Activated CD4-positive, alpha-beta T cell treated with anti-CD3 and anti-CD28 coated beads for 1 hour (primary cell): ENCODE measurements at regions not wholly inside any gene's neighbourhood (a gene's known extent, or its start where the extent isn't known, plus 50 kb on each side); places are given as distances from the start of the nearest gene placed in this dataset.

Source experiments
- DNase-seq: peaks from one replicate; pipeline ENCODE4 v3.0.0-alpha.2; 2020

DNA sequence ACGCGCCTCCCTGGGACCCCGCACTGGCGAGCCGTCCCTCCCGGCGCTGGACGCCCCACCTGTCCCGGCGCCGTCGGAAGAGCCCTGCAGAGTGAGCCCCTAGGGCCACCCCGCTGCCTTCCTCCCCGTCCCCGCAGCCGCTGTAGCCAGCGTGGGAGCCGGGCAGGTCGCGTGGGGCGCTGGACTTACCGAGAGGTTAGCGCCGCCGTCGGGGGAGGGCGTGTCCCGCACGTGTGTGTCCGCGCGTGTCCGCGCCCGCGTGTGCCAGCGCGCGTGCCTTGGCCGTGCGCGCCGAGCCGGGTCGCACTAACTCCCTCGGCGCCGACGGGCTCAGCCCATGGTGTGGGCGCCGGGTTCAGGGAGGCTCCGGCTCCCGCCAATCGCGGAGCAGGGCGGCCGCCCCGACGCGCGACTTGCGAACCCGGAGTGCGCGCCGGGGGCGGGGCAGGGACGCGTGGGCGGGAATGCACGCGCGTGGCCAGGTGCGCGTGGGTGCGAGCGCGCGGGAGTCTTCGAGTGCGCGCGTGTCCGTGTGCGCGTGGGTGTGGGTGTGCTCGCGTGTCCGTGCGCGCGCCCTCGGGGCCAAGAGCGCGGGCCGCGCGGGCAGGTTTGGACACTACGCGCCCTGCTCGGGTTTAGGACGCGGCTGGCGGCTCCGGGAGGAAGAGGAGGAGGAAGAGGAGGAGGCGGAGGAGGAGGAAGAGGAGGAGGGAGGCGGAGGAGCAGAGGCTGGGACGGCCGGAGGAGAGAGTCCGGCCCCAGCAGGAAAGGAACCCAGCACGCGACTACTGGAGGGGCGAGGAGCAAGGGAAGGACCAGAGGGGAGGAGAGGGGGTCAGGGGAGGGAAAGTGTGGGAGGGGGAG lies 145.2 kb upstream of the ETS2 start:
- DNase-seq: no peak

DNA sequence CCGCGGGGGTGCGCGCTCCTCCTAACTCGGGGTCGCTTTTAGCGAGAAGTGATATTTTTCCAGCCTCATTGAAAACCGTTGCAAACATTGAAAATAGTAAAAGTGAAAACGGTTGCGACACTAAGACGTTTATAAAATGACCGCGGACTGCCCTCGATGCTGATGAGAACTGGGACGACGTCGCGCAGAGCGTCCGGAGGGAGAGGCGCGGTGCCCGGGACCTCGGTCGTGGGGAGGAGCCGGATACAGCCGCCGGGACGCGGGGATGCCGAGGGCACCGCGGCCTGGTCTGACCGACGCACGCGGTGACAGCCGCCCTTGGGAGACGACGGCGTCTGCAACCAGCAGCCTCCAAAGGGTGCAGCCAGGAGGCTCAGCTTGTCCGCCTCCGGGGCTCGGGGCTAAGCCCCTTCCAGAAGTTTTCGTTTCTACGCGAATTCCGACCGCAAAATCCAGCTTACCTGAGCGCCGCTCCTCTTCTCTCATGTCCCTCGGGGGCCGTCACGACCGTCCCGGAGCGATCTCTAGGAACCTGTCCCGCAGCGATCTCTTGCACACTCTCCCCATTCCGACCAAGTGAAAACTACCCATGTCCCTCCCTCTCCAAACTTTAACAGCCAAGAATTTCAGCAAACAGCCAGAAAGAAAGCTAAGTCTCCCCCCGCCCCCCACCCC lies 144.4 kb upstream of the ETS2 start:
- DNase-seq: no peak

DNA sequence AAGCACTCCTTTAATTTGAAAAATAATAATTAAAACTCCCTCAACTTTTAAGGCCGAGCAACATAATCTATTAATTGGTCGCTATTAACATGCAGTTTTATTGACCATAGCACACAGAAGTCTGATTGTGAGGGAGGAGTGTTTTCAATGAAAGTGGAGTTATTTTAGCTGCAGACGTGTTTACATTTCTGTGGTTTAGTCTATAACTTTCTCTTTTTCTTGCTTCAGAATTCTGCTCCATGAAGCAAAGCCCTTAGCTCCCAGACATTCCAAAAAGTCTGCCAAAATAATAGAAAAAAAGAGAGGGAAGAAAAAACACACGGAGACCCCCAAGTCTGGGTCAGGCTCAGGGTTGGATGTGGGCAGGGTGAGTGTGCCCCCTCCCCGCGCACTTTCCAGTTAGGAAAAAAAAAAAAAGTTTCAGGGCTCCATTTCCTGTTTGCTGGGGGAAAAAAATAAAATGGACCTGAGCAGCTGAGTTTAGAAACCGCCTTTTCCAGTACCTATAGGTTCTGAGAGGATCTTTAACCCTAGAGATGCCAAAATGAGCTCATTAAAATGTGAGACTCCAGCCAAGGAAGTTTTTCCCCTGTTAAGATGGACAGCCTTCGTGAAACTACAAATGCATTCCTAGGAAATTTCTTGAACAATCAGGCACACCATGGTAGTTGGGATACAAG lies 143.7 kb upstream of the ETS2 start:
- no peak for DNase-seq

DNA sequence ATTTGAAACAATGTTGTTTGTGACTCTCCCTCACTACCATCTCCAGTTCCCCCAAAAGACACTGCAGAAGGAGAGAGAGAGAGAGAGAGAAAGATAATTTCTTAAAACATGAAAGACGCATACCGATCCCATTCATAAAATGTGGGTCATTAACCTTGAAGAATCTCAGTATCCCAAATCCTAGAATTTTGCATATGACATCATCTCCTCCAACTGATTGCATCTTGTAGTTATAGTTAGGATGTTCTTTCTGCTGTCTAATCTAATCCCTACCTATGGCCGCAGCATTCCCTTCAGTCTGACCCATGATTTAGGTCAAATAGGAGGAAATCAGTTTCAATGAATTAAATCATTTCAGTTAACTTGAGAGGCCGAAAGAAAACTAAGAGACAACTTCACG lies 142.4 kb upstream of the ETS2 start:
- DNase-seq: no peak

DNA sequence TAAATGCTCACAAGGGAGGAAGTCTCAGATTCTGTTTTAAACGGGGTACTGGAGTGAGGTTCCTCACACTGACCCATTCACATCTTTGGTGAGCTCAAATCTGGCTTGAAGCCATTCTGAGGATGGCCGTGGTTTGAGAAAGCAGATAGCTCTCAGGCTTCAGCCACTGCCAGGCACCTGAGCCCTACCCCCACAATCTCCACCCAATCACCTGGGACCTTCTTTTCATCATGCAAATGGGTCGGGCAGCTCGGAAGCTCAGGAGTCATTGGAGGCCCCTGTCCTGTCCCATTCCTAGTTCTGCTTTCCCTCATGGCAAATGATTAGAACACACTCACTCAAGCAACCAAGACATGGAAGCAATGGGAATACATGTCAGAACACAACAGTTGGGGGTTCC lies 141.4 kb upstream of the ETS2 start:
- DNase-seq: no peak

DNA sequence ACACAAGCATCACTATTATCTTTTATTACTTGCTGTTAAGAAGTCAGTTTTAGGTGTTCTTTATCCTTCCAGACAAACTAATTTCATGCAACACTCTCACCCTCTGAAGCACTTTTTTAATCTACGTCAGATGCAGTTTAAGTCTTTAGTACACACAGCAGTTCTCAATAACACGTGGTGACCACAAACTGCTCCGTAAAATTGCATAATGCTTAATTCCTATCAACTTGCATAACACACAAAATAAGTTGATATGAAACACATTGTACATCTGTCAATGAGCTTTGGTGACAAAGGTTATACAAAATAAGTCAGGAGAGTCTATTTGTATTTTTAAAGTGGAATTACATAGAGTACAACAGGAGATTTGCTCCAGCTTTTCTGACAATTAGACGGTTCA lies 140.9 kb upstream of the ETS2 start:
- no peak for DNase-seq

DNA sequence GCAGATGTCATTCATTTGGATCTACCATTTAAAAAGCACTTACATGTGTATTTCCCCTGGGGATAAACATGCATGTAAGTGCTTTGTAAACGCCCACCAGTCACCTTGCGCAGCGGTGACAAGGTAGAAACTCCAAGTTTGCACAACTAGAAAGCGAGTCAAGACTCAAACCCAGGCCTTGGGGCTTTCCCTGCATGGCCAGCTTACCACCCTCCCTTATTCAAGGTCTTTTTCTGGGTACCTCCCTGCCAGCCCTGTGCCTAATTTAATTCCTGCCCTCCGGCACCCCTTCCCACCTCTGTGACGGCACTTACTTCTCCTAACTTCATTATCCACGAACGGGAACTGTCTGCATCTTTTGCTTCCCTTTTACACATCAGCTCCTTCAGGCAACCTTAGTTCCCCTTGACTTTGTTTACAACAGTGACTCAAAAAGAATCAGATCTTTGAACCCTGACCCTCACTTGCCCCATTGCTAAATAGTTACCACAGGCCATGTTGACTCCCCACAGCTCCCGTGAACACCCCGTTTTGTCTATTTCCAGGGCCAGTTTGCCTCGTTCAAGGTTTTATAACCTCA lies 138.3 kb upstream of the ETS2 start:
- DNase-seq: no peak

DNA sequence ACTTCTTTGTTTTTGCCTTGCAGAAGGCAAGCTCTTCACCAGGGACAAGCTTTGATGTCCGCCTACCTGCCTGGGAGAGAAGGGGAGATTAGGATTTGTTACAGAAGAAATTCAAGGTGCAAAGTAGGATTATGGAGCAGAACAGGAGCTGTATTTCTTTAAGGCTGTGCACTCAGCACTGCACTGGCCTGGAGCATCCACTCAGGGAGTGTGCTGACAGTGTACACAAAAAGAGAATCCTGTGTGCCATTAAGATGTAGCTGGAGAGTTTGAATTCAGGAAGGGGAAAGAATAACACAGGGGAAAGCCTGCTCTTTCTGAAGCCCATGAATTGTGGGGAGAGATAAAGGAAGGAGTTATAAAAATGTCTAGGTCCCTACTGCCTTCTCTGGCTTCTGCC lies 137.7 kb upstream of the ETS2 start:
- no peak for DNase-seq

DNA sequence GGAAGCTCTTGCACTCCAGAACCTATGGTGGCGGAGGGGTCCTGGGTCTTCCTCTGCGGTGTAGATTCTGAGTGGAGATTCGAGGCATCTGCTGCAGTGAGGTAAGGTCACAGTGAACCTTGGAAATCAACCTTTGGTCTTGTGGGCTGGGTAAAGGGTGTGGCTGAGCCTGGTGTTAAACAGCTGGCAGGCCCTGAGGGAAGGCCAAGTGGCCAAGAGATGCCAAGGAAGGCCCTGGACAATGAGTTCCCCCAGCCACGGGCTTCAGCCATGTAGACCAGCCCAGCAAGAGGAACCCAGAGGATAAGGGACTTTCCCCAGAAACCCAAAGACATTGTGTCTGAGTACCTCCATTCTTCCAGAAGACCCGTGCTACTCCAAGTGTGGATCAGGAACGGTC lies 137.2 kb upstream of the ETS2 start:
- DNase-seq: no peak

DNA sequence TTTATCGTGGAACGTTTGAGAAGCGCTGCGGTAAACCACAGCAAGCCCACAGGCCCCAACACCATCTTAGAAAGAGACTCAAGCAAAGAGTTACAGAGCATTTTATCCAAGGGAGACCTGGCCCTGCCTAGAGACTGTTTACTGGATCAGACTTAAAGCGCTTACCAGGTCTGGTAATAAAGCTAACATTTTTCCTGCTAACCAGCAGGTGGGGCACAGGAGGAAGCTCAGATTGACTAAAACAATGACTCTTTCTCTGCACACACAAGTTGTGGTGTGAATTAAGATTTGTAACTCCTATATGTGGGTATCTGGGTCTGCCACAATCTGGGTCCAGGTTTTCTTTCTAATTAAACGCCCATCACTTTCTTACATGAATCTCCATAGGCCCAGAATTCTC lies 136.5 kb upstream of the ETS2 start:
- DNase-seq: no peak

DNA sequence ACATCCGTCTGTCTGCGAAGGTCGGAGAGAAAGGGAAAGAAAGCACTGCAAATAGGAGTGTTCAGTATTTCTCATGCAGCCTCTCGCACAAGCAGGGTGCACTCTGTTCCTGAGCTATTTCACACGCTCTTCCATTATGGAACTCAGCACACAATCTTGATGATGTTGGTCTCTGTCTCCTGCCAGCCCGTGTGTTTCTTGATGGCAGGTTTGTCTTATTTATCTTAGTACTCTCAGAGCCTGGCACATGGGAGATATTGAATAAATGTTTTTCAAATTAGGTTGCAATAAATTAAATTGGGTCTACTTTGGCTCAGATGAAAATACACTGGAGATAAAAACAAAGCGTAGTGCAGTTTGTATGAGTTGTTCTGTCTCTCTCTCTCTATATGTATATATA lies 134.9 kb upstream of the ETS2 start:
- no peak for DNase-seq

DNA sequence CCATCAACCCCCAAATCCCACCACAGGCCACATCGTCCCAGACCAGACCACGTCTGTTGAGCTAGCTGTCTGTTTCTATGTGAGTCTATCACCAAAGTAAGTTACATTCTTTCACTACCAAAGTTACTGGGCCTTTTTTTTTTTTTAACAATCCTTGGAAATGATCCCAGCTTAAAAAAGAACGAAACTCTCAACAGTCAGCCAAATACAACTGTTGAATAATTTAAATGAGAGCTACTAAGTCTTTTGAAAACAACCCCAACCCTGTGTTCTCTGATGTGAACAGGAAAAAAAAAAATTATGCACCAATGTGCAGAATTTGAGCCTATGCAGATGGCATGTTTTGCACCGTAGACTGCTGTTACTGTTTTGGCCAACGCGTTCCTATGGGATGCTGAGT lies 134.0 kb upstream of the ETS2 start:
- no peak for DNase-seq

DNA sequence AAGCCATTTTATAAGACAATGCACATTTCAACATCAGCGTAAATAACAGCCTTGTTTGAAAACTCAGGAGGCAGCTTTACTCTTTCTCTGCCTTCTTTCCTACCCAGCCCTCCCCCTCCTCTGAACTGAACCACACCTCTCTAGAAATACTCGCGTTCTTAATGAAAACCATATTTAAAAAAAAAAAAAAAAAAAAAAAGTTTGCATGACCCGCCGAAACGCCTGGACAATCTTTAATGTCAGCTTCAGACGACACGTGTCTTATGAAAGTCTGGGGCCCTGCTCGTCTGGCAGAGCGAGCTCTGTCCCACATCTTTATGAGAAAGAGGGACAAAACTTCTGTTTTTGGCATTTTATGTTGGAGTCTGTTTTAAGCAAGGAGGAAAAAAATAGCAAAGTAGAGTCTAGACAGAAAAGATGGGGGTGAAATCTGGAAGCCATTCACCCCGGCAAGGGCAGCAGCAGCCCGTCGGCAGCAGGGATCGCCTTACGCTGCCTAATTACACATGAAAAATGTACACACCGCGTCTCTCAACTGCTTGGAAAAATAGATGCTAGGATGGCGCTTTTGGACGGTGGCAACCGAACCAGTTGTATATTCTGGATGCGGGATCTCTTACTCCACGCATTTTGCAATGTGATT lies 130.4 kb upstream of the ETS2 start:
- no peak for DNase-seq

DNA sequence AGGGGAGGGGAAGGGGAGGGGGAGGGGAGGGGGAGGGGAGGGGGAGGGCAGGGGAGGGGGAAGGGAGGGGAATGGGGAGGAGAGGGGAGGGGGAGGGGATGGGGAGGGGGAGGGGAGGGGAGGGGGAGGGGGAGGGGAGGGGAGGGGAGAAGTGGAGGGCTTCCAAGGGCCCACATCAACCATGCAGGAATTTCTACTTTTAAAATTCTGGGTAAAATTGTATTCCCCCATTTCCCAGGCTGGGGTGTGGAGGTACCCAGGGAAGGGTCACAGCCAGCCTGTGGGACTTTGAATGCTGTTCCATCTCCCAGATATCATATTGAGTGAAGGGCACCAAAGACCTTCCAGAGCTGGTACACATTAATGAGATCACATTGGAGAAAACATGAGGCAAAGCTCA lies 126.9 kb upstream of the ETS2 start:
- DNase-seq: no peak

DNA sequence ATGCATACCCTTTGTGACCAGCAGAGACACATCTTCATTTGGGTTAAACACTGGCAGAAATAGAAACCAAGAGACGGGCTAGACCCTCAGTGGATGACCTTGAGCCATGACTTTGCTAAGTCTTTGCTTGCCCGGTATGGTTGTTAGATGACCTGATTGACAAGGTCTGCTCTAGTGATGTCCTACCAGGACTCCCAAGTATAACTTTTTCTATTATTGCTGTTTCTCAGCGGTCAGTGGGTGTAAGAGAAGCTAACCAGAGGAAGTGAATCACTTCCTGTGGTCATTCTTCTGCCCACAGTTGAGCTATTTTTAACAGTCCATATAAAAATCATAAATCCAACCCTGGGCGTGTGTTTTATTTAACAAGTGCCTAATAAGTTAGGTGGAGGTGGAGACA lies 126.2 kb upstream of the ETS2 start:
- DNase-seq: no peak

DNA sequence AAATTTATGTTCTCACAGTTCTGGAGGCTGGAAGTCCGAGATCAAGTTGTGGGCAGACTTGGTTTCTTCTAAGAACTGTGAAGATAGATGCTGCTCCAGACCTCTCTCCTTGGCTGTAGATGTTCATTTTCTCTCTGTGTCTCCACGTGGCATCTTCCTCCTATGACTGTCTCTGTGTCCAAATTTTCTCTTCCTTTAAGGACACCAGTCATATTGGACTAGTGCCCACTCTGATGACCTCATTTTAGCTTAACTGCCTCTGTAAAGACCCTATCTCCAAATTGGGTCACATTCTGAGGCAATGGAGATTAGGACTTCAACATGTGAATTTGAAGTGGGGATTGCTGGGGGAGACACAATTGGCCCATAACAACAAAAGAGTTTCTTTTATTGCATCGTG lies 125.3 kb upstream of the ETS2 start:
- no peak for DNase-seq

DNA sequence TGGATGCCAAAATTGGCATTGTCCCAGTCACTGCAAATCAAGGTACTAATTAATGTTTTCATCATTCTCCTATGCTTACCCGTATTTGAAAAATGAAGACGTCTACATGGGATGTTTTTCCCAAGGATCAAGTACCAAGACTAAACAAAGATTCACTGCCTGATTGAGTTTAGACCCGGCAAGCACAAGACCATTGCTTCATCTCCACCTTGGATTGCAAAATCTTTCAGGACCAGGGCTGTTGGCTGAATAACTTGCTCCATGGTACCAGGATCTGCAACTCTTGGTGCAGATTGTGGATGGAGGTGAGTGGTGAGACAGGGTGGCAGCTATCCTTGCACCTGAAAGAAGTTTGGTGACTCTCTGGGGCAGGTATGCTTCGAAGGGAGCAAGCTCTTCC lies 122.5 kb upstream of the ETS2 start:
- DNase-seq: no peak

DNA sequence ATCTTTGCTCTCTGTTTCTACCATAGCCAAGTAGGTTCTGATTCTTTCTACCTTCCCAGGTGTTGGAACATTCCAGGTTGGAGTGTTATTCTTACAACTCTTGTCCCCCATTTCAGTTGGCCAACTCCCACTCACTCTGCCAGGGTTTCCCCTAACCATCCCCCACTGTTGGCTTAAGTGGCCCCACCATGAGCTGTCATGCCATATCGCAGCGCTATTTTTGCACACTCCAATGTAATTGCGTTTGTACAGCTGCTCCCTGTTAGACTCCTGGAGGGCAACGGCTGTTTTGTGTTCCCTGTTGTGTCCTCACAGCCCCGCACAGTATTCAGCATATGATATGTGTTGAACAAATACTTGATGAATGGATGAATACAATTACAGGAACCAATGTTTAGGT lies 117.7 kb upstream of the ETS2 start:
- no peak for DNase-seq

DNA sequence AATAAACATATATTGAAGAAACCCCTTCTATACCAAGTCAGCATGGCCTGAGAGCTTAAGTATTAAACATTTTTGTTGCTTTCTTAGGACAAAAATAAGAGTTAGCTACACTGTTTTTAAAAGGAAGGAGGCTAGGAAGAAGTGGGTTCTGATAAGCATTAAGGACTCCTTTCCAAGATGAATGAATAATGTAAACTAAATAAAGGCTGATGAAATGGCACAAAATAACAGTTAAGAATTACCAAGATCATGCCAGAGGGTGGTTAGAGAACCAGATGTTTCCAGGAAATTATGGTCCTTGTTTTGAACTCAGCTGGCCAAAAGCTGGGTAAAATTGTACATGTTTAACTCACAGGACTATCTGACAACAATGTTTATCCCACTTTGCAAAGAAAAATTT lies 114.1 kb upstream of the ETS2 start:
- DNase-seq: no peak

DNA sequence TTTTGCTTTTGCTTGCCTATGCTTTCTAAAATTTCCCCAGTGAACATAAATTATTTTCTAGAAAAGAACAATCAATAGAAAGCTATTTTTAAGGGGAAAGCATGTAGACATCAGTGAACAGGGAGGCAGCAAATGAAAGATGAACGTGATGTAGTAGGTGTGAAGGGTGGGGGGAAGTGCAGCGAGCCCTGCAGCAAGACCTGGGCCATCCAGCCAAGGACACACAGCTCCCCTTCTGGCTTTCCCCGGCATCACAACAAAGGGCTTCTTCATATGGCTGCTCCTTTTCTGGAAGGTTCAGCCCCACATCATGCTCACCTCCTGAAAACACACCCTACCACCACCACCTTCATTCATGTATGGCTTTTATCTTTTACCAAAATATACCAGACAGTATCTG lies 109.2 kb upstream of the ETS2 start:
- no peak for DNase-seq

DNA sequence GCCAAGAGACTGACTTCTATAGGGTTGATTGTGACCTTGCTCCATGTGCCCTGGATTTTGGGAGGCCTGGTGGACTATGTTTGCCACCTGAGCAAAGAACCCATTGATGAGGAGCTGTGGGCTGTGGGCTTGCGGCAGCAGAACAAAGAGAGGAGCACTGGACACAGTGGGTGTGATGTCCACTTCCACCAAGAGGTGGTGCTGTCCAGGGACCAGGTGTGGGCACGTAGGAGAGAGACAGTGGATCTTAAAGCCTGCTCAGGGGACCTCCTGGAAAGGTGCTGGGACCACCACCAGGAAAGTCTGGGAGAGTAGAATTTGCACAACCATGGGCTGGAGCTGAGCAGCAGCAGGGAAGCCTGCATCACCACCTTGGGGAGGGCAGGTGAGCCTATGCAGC lies 106.7 kb upstream of the ETS2 start:
- DNase-seq: no peak

DNA sequence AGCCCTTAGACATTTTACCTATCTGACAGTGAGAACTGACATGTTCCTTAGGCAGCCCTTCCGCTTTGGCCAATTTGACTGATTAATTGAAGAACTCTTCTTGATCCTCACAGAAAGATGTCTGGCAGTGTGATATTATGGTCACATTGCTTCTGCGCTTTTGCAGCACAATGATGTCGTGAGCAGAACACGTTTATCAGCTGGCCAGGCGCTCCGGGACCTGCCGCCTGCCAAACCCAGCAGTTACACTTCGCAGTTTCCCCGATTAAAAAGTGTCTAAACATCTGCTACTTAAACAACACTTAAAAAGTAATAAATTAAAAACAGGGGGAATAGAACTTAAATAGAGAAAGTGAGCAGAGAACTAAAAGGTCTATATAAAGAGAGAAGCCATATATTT lies 103.5 kb upstream of the ETS2 start:
- no peak for DNase-seq

DNA sequence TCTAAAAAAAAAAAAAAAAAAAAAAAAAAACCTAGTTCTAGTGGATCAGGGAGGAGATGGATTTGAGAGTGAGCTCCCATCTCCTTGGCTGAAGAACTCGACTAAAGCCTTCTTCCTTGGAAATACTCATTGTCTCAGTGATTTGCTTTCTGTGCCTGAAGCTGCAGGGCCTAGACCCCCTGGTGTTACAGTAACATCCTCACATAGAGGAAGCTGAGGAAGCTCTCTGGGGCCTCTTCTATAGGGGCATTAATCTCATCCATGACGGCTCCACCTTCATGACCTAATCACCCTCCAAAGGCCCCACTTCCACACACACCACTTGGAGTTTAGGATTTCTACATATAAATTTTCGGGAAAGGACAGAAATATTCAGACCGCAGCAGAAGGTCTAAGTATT lies 95.9 kb upstream of the ETS2 start:
- no peak for DNase-seq
